Ovary (tissue), 7 donors: ENCODE measurements at regions not wholly inside any gene's neighbourhood (a gene's known extent, or its start where the extent isn't known, plus 50 kb on each side); places are given as distances from the start of the nearest gene placed in this dataset.

Experiments used
- DNase-seq, 5 donors: peaks; one replicate each; pipeline ENCODE4 v3.0.0-alpha.2; 2019 to 2020
- H3K27ac ChIP-seq, 2 donors: fragments of 200-600 bp; one replicate each; pipeline versions ENCODE4 v1.5.1 to v1.8.0; 2019 to 2022
- H3K27me3 ChIP-seq: fragments of 200-600 bp; one replicate; pipeline ENCODE4 v1.8.0; 2022
- H3K36me3 ChIP-seq: fragments of 200-600 bp; sonication (generic); one replicate; pipeline ENCODE4 v1.5.1; 2019
- H3K4me1 ChIP-seq: one replicate; pipeline ENCODE4 v1.8.1; 2013; ENCODE audit warnings: mild to moderate bottlenecking, moderate library complexity; ENCODE audit not compliant: insufficient read depth
- H3K4me3 ChIP-seq: fragments of 200-600 bp; sonication (generic); one replicate; pipeline ENCODE4 v1.5.1; 2017
- H3K9me3 ChIP-seq, 2 donors: fragments of 200-600 bp in 1 of 2; sonication (generic) in 1 of 2; one replicate each; pipeline versions ENCODE4 v1.5.1 to v1.8.1; 2013 to 2019; ENCODE audit warnings: mild to moderate bottlenecking in 1 of 2, moderate library complexity in 1 of 2
- EP300 ChIP-seq: sonication (generic); formaldehyde crosslinking; IDR thresholded peaks from one replicate; pipeline ENCODE4 v1.6.1; 2017; ENCODE audit warnings: antibody characterized with exemption
- POLR2A ChIP-seq: fragments of 450-650 bp; IDR thresholded peaks from one replicate; pipeline ENCODE4 v1.6.1; 2017; ENCODE audit warnings: antibody characterized with exemption, mild to moderate bottlenecking, moderate library complexity
- WGBS, 3 donors: extraction: QIAGEN DNeasy Blood & Tissue Kit in 1 of 3; methylation state at CpG; one replicate each; pipeline versions ENCODE4 v1.1.5 to v1.1.7; 2013 to 2017; 5-methylcytosine and 5-hydroxymethylcytosine counted together
- intact Hi-C, 4 donors: fragments of 100-400 bp; cut with DNase I; formaldehyde crosslinking; loops; one replicate each; pipeline versions ENCODE4 v1.11.0 to v1.15.1; 2022 to 2023
- TF ChIP-seq, protein P1 (sequence below), 3 donors: fragments of 450-650 bp in 2 of 3; fragments of 200-600 bp in 1 of 3; IDR thresholded peaks; one replicate each; pipeline versions ENCODE4 v1.5.1 to v1.8.0; 2016 to 2022; ENCODE audit warnings: antibody characterized with exemption in 3 of 3, mild to moderate bottlenecking in 1 of 3
- donor health status: DM: no; HTN: no; CAD: no; lungs with moderate emphysema.
- donor health status: DM: no; HTN: no; CAD: no.
- donor health status: Bipolar disorder and iron deficiency.
- donor health status: DM: no; HTN: no; CAD: no.
- donor health status: DM: yes; HTN: yes; CAD: no.

DNA sequence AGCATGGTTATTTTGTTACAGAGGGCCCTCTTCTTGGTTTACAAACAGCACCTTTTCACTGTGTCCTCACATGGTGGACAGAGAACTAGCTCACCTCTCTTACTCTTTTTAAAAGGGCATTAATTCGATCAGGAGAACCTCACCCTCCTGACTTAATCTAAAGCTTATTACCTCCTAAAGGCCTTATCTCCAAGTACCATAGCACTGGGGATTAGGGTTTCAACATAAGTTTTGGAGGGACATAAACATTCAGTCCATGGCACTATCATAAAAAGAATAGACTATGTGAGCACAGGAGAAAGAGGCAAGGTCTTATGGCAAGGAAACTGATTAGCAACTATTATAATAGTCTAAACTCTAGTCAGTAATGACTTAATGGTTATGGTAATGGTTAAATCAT is 736.2 kb upstream of the ADGRB3 start:
- TF ChIP-seq, protein P1, sequence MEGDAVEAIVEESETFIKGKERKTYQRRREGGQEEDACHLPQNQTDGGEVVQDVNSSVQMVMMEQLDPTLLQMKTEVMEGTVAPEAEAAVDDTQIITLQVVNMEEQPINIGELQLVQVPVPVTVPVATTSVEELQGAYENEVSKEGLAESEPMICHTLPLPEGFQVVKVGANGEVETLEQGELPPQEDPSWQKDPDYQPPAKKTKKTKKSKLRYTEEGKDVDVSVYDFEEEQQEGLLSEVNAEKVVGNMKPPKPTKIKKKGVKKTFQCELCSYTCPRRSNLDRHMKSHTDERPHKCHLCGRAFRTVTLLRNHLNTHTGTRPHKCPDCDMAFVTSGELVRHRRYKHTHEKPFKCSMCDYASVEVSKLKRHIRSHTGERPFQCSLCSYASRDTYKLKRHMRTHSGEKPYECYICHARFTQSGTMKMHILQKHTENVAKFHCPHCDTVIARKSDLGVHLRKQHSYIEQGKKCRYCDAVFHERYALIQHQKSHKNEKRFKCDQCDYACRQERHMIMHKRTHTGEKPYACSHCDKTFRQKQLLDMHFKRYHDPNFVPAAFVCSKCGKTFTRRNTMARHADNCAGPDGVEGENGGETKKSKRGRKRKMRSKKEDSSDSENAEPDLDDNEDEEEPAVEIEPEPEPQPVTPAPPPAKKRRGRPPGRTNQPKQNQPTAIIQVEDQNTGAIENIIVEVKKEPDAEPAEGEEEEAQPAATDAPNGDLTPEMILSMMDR (IDR thresholded peaks at IDR 0.05), result no peak
- TF ChIP-seq EP300 (no peak), POLR2A (no peak)
- no peak for DNase-seq
- H3K27me3 ChIP-seq, result no peaks in the 10 kb centered on the region
- no peaks in the 10 kb centered on the region for H3K36me3 ChIP-seq
- H3K27ac ChIP-seq, result no peak overlapping the region
- H3K4me3 ChIP-seq, result no peak overlapping the region
- no peaks in the 10 kb centered on the region for H3K4me1 ChIP-seq
- intact Hi-C loops, result no loop called here
- 67 to 69% (median 69%) methylated on average over 1 of the region's 1 CpG for WGBS, 3 donors
- no peaks in the 10 kb centered on the region for H3K9me3 ChIP-seq

- intact Hi-C loops, result no loop called here
- no peak overlapping the region for H3K27ac ChIP-seq
- no peaks in the 10 kb centered on the region for H3K36me3 ChIP-seq
- H3K4me1 ChIP-seq, result no peaks in the 10 kb centered on the region
- H3K27me3 ChIP-seq, result no peaks in the 10 kb centered on the region
- DNase-seq, result no peak
- H3K4me3 ChIP-seq, result no peak overlapping the region
- 78 to 83% (median 80%) methylated on average over 7 of the region's 7 CpGs for WGBS, 3 donors
- no peaks in the 10 kb centered on the region for H3K9me3 ChIP-seq
- TF ChIP-seq EP300 (no peak), POLR2A (no peak)
- TF ChIP-seq, protein P1 (IDR thresholded peaks at IDR 0.05), result no peak
These were observed 737.0 kb upstream of the ADGRB3 start for GRCh38 chr6:67897998-67898607.

- Histone ChIP-seq H3K4me1 (no peaks in the 10 kb centered on the region), H3K27ac (no peak overlapping the region), H3K9me3 (no peaks in the 10 kb centered on the region), H3K36me3 (no peaks in the 10 kb centered on the region), H3K4me3 (no peak overlapping the region), H3K27me3 (no peaks in the 10 kb centered on the region)
- no peak for DNase-seq
- 10 to 24% (median 12%) methylated on average over 1 of the region's 1 CpG for WGBS, 3 donors
- TF ChIP-seq POLR2A (no peak), EP300 (no peak)
- TF ChIP-seq, protein P1 (IDR thresholded peaks at IDR 0.05), result no peak
- intact Hi-C loops, result no loop called here
These were observed 738.6 kb upstream of the ADGRB3 start for GRCh38 chr6:67896476-67896875.

DNA sequence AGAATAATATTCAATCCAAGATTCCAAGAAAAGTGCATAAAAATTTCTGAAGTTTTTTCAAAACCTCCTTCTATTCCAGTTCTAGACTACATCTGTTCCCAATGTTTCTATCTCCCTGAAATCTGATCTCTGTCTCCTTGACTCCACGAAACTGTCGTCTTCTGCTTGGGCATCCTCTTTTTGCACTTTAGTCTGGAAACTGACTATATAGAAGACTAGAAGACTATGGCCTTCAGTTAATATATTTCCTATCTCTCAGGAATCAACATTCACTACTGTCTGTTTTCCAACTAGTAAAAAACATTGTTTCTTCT is 745.4 kb upstream of the ADGRB3 start:
- no peak for DNase-seq
- Histone ChIP-seq H3K9me3 (no peaks in the 10 kb centered on the region), H3K36me3 (no peaks in the 10 kb centered on the region), H3K27me3 (no peaks in the 10 kb centered on the region), H3K27ac (no peak overlapping the region), H3K4me3 (no peak overlapping the region), H3K4me1 (no peaks in the 10 kb centered on the region)
- TF ChIP-seq, protein P1 (IDR thresholded peaks at IDR 0.05), result no peak
- TF ChIP-seq POLR2A (no peak), EP300 (no peak)
- 30 to 47% (median 30%) methylated on average over 2 of the region's 2 CpGs for WGBS, 3 donors
- intact Hi-C loops, result no loop called here
